Epithelial cell of esophagus (primary cell): ENCODE measurements at regions not wholly inside any gene's neighbourhood (a gene's known extent, or its start where the extent isn't known, plus 50 kb on each side); places are given as distances from the start of the nearest gene placed in this dataset.
A peak's percentile ranks its signal among the peaks of the same experiment; 100 is the strongest.

Source experiments
- DNase-seq: peaks from one replicate; pipeline ENCODE4 v3.0.0; 2010; ENCODE audit warnings: low read depth
- H3K4me3 ChIP-seq: 2 replicates; pipeline ENCODE4 v1.5.1; 2011; ENCODE audit warnings: mild to moderate bottlenecking, low read length, control low read depth
- TF ChIP-seq, protein P1 (sequence below): IDR thresholded peaks from 2 replicates; pipeline ENCODE4 v1.5.1; 2011; ENCODE audit warnings: low read depth, mild to moderate bottlenecking, low read length, control low read depth, inconsistent platforms; ENCODE audit not compliant: insufficient read depth; ENCODE audit errors: missing control alignments

DNA sequence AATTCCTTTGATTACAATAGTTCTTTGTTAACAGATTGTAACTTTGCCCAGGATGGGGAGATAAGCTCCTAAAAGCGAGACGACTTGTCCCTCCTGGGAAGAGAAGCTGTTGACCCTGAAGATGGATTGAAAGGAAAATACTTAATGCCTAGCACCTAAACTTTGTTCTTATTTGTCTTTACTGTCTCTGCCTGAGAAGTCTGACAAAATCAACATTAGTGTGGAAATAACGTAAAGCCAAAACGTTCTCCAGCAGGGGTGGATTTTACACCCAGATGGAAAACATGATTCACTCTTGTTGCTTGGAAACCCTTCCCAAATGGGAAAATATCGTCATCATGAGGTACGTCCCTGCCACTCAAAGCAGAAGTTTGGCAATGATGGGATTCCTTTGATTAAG, 450.1 kb downstream of the SLC4A3 start:
- TF ChIP-seq, protein P1, sequence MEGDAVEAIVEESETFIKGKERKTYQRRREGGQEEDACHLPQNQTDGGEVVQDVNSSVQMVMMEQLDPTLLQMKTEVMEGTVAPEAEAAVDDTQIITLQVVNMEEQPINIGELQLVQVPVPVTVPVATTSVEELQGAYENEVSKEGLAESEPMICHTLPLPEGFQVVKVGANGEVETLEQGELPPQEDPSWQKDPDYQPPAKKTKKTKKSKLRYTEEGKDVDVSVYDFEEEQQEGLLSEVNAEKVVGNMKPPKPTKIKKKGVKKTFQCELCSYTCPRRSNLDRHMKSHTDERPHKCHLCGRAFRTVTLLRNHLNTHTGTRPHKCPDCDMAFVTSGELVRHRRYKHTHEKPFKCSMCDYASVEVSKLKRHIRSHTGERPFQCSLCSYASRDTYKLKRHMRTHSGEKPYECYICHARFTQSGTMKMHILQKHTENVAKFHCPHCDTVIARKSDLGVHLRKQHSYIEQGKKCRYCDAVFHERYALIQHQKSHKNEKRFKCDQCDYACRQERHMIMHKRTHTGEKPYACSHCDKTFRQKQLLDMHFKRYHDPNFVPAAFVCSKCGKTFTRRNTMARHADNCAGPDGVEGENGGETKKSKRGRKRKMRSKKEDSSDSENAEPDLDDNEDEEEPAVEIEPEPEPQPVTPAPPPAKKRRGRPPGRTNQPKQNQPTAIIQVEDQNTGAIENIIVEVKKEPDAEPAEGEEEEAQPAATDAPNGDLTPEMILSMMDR: no peak
- DNase-seq: peak; percentile 42
- H3K4me3 ChIP-seq: no peak overlapping the region

- H3K4me3 ChIP-seq: no peak overlapping the region
- TF ChIP-seq, protein P1: no peak
- no peak for DNase-seq
Measured at GRCh38 chr2:220078439-220078838, 451.0 kb downstream of the SLC4A3 start.

DNA sequence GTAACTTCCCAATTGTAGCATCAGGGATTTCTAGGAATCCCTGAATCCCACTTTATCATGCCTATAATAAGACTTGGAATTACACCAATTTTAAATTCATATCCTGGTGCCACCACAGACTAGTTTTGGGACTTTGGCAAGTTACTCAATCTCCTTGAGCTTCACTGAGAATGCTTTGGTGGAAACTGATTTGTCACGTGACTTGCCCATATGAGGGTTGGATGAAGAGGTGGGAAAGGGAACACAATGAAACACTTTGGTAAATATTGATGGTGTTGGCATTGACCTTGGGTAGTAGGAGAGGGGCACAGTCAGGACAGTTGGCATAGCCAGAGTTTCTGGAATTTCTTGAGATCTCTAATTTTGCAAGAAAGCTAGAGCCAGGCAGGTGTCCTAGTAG, 452.2 kb downstream of the SLC4A3 start:
- TF ChIP-seq, protein P1: no peak
- H3K4me3 ChIP-seq: no peak overlapping the region
- no peak for DNase-seq

DNA sequence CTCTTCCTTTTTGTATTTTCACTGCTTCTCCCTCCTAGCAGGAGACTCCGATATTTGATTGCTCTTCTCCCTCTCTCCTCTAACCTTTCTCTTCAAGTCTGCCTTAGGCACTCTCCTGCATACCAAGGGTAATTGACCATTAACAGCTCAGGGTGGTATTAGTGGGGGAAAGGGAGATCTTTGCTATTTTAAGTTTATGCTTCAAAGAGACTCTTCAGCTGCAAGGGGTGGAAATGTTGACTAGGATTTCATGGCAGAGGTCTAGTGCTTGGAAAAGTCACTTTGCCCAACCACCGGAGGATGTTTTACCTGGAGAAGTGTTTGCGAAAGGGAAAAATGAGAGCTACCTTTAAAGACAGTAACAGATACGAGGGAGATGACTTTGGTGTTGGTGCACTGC, 453.7 kb downstream of the SLC4A3 start:
- TF ChIP-seq, protein P1: no peak
- no peak overlapping the region for H3K4me3 ChIP-seq
- no peak for DNase-seq

- no peak overlapping the region for H3K4me3 ChIP-seq
- TF ChIP-seq, protein P1: no peak
- DNase-seq: peak; percentile 65
Measured at GRCh38 chr2:220090050-220090449, 462.6 kb downstream of the SLC4A3 start.

DNA sequence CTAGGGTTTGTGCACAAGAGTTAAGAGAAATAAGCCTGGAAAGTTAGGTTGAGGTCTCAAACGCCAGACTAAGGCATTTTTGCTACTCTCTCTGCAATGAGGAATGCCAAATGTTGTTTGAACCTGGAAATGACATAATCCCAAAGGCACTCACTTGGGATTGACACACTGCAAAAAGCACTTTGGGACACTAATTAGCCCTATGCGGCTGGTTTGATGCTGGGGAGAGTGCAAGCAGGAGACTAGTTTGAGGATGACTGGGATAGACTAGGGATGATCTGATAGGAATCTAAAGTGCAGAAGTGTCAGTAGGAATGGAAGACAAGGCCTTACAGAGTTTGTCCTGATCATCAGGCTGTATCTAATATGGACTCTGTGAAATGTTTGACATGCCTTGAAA, 469.0 kb downstream of the SLC4A3 start:
- DNase-seq: no peak
- TF ChIP-seq, protein P1: no peak

GRCh38 chr2:220101980-220102379, 474.6 kb downstream of the SLC4A3 start:
- no peak overlapping the region for H3K4me3 ChIP-seq
- TF ChIP-seq, protein P1: no peak
- no peak for DNase-seq

More for the DNA sequence above, 469.0 kb downstream of the SLC4A3 start:
- no peak overlapping the region for H3K4me3 ChIP-seq
